Fibroblast of skin of right quadriceps (primary cell): ENCODE measurements at regions not wholly inside any gene's neighbourhood (a gene's known extent, or its start where the extent isn't known, plus 50 kb on each side); places are given as distances from the start of the nearest gene placed in this dataset.
"Not testable (repeated sequence)": the region's sequence is repeated elsewhere in the genome, so short reads cannot be mapped to it uniquely, and the experiment has no call there.

Experiments used
- DNase-seq: peaks from one replicate; pipeline ENCODE4 v3.0.0-alpha.2; 2013

DNA sequence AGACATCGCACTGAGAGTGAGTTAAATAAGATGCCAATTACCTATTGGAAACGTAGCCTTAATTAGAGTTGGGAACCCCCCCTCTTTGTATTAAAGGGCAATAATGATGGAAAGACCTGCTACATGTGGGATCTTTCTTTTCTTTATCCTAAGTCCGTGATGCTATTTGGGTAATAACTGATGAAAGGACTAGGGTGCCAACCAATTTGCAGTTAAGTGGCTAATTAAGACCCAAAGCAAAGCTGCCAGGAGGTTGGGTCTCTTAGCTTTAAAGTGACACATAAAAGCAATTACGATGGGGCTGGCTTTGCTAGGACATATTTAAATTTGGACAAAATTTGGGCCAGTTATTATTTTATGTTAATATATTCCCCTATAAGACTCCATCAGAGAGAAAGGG is 728.8 kb downstream of the NR2F1-AS1 start:
- DNase-seq, result no peak

DNA sequence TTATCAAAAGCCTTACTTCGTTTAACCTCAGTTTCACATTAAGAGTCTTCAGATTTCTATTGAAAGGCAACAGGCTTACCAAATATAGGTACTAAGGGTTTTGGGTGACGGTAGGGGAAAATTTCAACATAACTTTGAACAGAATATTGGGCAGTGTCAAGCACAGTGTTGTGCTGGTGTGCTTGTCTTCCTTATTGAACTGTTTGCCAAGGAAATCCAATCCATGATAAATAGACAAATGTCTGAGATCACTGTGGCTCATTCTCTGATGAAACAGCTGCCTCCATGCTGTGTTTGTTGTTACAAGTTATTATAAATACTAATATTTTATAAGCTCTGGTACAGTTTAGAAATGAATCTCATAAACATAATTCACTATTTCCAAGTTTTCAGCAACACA is 730.1 kb downstream of the NR2F1-AS1 start:
- DNase-seq, result no peak

DNA sequence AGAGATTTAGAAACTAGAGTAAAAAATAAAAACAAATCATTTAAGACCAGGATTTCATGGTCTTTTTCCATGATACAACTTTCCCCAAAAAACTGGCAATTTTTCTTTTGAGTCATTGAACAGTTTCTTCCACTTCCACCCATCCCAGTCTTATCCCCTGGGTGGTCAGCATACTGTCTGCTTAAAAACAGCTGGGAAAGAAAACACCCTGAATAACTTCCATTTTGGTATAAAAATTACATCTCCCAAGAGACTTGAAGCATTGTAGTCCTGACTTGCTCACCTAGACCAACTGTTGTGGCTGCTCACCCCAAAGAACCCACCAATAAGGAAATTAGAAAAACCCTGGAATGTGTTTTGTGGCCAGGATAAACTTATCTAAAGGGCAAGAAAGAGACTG is 731.3 kb downstream of the NR2F1-AS1 start:
- peak; percentile 9 for DNase-seq

DNA sequence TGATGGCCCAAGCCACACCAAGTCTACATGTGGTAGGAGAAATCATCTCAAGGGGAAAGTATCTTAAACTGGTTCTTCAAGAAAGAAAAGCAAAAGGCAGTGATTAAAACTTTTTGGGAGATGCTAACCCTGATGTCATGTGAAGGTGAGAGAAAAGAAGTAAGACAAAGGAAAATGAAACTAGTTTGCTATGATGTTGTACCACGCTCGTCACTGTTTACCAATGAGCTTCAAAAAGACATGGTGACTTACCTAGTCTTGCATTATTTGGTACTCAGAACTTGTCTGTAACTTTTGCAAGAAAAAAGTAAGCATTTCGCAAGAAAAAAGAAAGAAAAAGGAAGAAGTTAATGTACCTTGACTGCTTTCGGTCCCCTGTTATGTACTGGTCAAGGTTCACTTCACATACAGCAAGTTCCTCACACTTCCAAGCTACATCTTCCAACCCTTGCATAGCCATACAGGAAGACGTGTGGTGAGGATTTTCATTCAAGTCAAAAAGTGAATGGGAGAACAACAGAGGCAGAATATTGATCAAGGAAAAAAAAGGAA is 739.3 kb downstream of the NR2F1-AS1 start:
- DNase-seq, result no peak

DNA sequence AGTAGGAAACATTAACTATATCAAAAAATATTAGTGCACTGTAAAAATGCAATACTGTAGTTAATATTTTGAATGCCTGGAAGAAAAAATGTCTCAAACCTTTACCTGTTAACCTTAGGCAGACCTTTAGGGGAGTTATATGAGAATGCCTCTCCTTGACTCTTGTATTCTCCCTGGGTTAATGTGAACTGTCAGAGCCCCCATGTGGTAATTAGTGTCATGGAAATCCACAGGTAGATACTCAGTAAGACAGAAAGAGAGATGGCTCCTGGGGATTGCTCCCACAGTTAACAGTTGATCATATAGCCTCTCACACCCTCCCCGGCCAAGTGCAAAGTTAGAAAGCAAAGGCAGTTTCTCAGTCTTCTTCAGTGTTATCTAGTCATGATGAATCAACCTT is 742.8 kb downstream of the NR2F1-AS1 start:
- no peak for DNase-seq

DNA sequence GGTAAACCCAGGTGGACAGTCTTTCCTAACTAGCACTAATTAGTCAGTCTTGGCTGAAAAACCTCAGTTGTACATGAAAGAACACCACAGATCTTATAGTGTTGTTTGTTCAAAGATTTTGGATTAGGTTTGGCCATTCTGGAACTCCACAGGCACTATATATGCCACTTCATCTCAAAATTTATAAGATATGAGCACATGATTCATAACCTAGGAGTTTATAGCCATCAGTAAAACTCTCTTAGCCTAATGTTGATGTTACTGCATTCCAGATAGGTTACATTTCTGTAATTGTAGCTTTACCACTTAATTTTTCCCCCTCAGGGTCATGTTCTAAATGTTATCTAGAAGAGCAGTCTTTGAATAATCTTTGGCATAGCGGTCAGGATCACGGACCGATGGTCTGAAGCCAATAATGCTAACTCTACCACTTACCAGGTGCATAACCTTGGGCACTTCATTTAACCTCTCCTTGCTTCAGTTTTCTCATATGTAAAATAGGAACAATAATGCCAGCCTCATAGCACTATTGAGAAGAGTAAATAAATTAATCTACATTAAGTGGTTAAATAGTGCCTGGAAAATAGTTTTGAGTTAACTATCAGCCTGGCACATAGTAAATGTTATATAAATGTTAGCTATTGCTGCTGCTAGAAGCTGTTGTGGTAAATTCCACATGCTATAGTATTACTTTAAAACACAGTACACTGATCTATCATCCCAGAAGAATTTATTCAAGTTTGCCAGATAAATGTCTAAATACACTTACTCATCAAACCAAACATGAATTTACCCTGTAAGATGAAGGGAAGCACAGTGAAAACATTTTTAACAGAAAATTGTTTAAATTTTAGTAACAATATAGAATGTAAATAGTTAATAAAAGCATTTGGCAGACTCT is 743.9 kb downstream of the NR2F1-AS1 start:
- DNase-seq, result peak; percentile 78

DNA sequence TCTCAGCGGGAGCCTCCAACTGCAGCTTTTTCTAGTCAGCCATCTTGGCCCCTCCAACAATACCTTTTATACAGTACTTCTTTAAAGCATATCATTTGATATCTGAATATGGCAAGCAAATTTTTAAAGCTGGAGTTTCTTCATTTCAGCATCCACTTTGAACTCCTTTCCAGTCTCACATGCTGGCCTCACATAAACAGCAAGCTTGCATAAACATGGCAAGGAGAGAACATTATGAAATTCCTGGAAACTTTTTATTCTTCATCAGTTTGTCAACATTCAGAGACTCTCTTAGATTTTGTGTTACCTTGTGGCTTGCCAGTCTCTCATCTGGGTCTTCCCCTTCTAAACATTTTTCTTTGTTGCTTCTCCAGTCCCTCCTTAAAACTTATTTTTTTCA is 745.3 kb downstream of the NR2F1-AS1 start:
- DNase-seq, result no peak

DNA sequence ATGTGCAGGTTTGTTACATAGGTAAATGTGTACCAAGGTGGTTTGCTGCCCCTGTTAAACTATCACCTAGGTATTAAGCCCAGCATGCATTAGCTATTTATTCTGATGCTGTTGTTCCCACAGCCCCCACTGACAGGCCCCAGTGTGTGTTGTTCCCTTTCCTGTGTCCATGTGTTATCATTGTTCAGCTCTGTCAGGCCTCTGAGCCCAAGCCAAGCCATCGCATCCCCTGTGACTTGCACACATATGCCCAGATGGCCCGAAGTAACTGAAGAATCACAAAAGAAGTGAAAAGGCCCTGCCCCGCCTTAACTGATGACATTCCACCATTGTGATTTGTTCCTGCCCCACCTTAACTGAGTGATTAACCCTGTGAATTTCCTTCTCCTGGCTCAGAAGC is 757.5 kb downstream of the NR2F1-AS1 start:
- DNase-seq, result not testable (repeated sequence)

DNA sequence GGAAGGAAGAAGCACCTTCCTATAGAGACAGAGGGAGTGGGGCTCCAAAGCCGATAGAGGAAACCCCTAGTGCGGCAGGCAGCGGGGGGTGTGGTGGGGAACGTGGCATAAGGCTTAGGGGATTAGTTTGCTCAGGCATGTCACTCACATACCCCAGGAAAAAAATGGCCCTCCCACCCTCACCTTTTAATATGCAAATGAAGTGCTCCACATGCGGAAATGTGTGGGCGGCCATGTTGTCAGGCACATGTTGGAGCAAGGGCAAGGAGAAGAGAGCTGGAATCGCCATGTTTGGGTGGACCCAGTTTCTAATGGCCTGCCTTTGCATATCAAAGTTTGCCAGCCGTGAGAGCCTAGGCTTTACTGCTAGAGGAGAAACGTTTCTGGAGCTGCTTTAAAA is 758.8 kb downstream of the NR2F1-AS1 start:
- DNase-seq, result no peak

DNA sequence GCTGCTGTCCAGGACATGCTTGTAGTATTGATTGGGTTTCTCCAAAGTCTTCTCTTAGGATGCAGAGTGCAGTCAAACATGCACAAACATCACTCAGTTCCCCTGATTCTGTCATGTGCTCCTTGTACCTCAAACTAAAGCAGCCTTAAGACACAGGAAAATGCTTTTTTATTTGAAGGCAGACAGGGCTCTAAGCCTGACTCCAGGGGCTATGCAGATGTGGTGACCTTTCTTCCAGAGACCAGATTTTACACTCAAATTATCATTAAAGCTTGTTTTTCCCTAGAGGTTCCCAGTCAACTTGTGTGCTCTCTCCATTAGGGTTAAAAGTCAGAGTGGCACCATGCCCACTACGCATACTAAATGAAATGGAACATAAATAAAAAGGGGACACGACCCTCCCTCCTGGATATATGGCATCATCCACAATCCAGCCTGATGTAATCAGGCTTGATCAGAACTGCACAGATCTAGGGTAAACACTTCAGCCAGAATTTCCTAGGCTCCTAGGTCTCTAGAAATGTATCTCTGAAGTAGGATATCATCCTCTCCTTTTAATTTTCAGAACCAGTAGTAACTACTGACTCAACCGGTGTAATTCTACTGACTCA is 771.1 kb downstream of the NR2F1-AS1 start:
- DNase-seq, result no peak

DNA sequence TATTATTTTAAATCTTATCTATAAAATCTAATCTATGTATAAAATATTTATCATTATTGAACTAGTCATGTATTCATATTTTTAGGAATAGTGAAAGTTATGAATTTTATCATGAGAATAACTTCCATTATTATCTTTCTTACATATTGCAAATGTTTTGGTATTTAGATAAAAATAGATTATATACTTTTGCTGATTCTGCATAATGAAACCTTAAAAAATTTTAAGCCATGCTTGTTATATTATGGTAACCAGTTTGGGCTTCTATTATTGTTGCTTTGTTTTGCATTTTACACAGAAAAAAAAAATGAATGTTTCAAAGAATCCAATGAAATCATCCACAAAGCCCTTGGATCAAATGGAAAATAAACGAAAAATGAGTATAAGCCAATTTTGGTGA is 772.5 kb downstream of the NR2F1-AS1 start:
- no peak for DNase-seq

DNA sequence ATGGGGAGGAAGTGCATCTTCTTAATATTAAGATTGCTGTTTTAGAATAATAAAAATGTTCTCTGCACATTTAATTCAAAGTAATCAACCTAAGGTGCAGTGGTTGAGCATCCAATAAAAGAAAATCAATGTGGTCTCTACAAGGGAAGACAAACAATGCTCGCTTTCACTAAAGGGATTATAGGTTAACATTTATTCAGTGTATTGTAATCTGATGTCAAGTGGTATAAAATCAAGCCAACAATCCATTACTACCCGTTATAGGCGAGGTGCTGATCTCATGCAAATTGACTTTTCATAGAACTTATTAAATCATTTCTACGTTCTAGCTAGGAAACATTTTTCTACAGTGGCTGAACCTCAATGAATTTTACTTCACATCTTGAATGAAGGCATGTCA is 773.9 kb downstream of the NR2F1-AS1 start:
- DNase-seq, result no peak

DNA sequence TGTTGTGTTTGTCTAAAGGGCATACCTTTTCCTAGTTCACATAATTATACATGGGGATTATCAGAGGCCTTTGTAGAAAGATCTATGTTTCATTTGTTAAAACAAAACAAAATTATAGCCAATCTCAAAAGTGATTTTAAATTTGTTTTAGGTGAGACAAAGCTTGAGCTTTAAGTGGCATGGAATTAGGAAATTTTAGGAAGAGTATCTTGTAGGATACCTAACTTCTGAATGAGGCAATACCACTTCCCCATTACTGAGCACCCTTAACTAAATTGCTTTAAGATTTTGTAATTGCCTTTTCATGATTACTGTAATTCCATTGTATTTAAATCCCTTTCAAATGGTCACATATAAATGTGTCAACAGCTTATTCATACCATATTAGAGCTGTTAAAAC is 775.6 kb downstream of the NR2F1-AS1 start:
- no peak for DNase-seq

DNA sequence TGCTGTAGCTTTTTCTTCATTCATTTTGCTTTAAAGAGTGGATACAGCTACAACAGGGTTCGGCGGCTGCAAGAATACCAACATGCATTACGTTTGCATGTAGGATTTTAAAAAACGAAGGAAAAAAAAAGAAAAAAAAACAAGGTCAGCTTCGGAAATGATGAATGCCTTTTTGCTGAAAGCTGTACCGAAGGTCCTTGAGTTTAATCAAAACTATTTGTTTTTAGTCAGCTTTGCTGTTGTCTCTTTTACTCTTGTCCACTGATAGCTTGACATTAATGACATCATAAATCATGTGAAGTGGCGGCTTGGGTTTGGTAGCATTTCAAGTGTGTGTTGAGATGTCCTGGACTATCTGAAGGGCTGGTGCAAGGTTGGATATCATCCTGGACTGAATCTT is 779.1 kb downstream of the NR2F1-AS1 start:
- no peak for DNase-seq

DNA sequence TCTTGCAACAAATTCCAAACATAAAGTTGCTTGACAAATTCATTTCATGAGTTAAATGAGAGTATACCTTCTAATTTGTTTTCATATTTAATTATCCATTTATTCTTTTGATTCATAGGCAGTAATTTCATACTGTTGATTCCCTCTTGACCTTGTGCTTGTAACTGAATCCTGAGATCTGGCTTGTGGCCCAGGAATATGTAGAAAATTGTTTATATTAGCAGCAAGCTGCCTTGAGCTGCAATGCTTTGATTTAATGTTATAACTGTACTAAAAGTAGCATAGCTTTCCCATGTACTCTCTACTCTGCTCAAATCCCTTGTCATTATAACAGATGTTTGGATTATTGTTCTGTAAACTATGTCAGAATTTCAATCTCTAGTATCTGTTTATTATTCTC is 780.7 kb downstream of the NR2F1-AS1 start:
- peak; percentile 57 for DNase-seq

DNA sequence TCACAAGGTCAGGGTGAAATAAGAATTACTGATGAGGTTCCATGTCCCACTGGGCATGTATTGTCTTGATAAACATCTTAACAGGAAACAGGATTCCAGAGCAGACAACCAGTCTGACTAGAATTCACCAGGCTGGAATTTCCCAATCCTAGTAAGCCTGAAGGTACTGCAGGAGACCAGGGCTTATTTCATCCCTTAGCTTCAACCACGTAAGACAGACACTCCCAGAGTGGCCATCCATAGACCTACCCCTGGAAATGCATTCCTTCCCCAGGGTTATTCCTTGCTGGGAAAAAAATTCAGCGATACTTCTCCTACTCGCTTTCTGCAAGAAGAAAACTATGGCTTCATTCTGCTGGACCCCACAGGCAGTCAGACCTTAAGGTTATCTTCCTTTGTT is 785.4 kb downstream of the NR2F1-AS1 start:
- DNase-seq, result no peak

DNA sequence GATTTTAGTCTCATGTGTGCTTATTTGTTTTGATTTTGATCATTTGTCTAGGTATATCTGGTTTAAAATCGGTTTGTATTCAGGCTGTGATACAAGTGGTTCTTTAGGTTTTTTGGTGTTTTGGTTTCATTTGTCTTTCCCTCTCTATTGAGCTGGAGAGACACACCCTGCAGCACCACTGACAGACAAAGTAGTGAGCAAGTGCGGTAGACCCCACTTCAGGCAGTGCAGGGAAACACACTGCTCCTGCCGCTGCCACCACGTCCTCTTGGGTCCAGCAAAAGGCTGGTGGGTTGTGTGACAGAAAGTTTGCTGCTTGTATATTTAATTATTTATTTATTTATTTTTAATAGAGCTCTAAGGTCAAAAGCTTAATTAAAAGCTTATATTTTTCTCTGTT is 801.0 kb downstream of the NR2F1-AS1 start:
- DNase-seq, result no peak

DNA sequence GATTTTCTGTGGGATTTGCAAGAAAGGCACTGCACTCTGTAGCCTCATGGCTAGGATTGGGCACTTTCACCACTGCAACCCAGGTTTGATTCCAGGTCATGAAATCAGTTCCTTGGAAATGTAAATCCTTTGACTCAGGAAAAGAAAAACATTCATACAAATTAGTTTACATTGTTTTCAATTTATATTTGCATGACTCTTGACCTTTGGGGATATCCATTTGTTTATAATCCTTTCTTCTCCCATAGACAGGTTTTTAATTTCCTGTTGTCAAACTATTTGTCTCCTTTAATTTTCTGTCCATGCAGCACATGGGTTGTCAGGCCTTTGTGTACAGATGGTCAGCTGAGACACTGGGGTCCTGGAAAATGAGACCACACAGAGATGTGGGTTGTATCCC is 801.5 kb downstream of the NR2F1-AS1 start:
- no peak for DNase-seq

DNA sequence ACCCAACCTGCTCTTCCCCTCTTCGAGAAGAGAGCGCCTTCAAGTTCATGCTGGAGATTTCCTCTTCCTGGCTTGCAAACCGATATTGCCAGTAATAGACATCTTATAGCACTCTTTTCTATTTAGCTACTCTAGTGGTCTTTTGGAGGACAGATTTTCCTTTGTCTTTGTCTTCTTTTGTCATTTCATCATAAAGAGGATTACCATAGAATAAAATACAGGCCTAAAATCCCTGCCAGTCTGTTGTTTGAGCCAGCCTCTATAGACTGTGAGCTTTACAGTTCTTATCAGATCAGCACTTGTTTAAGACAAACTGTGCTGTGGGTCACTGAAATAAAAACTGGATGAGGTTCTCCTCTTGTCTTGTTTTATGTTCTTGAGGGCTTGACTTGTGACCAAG is 802.8 kb downstream of the NR2F1-AS1 start:
- no peak for DNase-seq

DNA sequence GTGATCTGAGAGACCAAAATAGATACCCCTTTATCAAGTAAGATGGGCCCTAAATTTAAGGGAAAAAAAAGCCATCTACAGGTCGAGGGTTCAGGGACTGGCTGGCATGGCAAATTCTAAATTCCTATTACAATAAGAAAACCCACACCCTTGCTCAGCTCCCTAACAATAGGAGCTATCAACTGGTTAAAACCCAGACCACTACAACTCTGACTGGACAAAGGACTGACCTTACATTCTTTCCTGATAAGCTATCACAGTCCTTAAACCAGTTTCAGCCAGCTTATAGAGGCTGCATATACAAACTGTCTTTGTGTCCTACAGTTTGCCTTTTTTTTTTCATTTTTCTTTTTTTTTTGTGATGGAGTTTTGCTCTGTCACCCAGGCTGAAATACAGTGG is 803.6 kb downstream of the NR2F1-AS1 start:
- no peak for DNase-seq

DNA sequence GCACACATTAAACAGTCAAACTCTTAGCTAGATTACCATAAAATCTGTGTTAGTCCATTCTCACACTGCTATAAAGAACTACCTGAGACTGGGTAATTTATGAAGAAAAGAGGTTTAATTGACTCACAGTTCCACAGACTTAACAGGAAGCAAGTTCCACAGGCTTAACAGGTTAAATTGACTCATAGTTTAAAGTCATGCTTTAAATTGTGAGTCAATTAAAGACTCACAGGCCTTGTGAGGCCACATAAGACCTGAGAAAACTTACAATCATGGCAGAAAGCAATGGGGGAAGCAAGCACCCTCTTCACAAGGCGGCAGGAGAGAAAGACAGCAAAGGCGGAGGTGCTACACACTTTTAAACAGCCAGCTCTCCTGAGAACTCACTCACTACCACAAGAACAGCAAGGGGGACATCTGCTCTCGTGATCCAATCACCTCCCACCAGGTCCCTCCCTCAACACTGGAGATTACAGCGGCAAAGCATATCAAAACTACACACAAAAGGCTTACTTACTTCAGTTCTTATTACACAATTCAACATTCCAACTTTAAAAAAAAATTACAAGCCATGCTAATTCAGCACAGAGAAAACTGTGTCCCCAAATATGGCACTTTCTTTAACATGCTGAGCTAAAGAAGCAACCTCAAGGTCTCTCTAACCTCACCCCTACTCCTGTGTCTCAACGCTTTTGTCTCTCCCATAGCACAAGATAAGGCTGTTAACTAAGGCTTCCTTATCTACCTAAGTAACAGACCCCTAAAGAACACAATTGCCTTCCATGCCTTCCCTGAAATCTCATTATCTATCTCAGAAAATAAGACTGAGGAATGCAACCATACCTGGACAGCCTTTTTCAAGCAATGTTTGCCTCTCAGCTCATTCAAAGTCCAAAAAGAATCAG is 805.1 kb downstream of the NR2F1-AS1 start:
- peak; percentile 40 for DNase-seq

DNA sequence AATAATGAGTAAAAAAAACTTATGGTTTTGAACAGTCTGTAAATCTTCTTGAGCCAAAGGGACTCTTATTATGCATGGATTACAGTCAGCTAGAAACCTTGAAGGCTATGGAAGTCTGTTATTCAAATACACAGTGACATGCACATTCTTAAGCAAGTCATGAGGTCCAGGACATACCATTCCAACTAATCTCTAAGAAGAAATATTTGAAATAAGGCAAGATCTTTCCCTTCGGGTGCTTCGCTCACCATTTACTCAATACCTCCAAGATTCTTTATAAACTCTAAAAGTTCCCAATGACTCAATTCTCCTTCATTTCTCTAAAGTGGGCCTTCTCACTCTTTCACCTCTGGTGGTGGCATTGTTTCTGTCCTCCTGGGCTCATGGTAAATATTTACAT is 811.0 kb downstream of the NR2F1-AS1 start:
- DNase-seq, result peak; percentile 7

DNA sequence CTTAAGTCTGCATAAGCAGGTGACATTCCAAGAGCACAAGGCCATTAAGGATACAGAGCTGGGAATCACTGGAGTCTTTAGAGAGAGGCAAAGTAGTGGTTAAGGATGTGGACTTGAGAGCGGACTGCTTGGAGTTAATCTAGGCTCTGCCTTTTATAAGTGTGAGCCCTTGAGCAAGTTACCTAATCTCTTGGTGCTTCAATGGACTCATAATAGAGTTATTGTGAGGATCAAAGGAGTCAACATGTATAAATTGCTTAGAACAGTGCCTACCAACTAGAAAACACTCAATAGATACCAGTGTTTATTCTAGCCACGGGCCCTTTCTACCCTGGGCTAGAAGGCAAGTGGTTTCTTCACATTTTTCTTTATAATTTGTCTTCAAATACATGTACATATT is 819.4 kb downstream of the NR2F1-AS1 start:
- DNase-seq, result no peak
